DND-41 (cell line): ENCODE measurements at regions not wholly inside any gene's neighbourhood (a gene's known extent, or its start where the extent isn't known, plus 50 kb on each side); places are given as distances from the start of the nearest gene placed in this dataset.

Experiments used
- ATAC-seq: fragments of 200-7000 bp; cut with Tn5 transposase; 3 replicates; pipeline ENCODE4 v1.9.1; 2021; ENCODE audit warnings: low read depth; ENCODE audit not compliant: insufficient read depth
- DNase-seq: peaks from one replicate; pipeline ENCODE4 v3.0.0-alpha.2; 2020
- H2AFZ ChIP-seq: 2 replicates; pipeline ENCODE4 v1.6.0; 2012; ENCODE audit warnings: low read depth, low read length
- H3K27ac ChIP-seq: 2 replicates; pipeline ENCODE4 v1.5.1; 2012; ENCODE audit warnings: low read length, inconsistent platforms
- H3K27me3 ChIP-seq: fragments of 200-600 bp; sonication (generic); 2 replicates; pipeline ENCODE4 v1.6.0; 2012; ENCODE audit warnings: low read length, mild to moderate bottlenecking, inconsistent platforms; ENCODE audit not compliant: insufficient read depth, poor library complexity
- H3K36me3 ChIP-seq: 2 replicates; pipeline ENCODE4 v1.5.1; 2012; ENCODE audit warnings: low read length, inconsistent platforms; ENCODE audit not compliant: insufficient read depth
- H3K4me1 ChIP-seq: 2 replicates; pipeline ENCODE4 v1.5.1; 2012; ENCODE audit warnings: mild to moderate bottlenecking, low read length; ENCODE audit not compliant: insufficient read depth
- H3K4me2 ChIP-seq: 2 replicates; pipeline ENCODE4 v1.6.0; 2012; ENCODE audit warnings: mild to moderate bottlenecking, moderate library complexity, low read length, inconsistent platforms; ENCODE audit not compliant: insufficient read depth
- H3K4me3 ChIP-seq, 2 experiments: fragments of 200-600 bp in 1 of 2; shearing (Covaris generic) in 1 of 2; 2 replicates each; pipeline ENCODE4 v1.5.1; 2012 to 2016; ENCODE audit warnings: inconsistent platforms in 2 of 2, low read length in 2 of 2, mild to moderate bottlenecking in 2 of 2, low read depth in 1 of 2, moderate library complexity in 1 of 2
- H3K79me2 ChIP-seq: 2 replicates; pipeline ENCODE4 v1.6.0; 2012; ENCODE audit warnings: low read length, inconsistent platforms; ENCODE audit not compliant: insufficient read depth
- H3K9ac ChIP-seq: 2 replicates; pipeline ENCODE4 v1.6.0; 2012; ENCODE audit warnings: low read depth, mild to moderate bottlenecking, inconsistent platforms, low read length, moderate library complexity
- H3K9me3 ChIP-seq: 2 replicates; pipeline ENCODE4 v1.5.1; 2012; ENCODE audit warnings: low read length, moderate library complexity, mild to moderate bottlenecking, inconsistent platforms; ENCODE audit not compliant: insufficient read depth, severe bottlenecking
- H4K20me1 ChIP-seq: 2 replicates; pipeline ENCODE4 v1.6.0; 2012; ENCODE audit warnings: low read length; ENCODE audit not compliant: insufficient read depth
- CTCF ChIP-seq: IDR thresholded peaks from 2 replicates; pipeline ENCODE4 v1.5.1; 2012; ENCODE audit warnings: borderline replicate concordance, low read length, moderate library complexity, mild to moderate bottlenecking; ENCODE audit not compliant: poor library complexity, severe bottlenecking; ENCODE audit errors: extremely low read depth
- EZH2 ChIP-seq: IDR thresholded peaks from 3 replicates; pipeline ENCODE4 v1.6.1; 2012; ENCODE audit warnings: borderline replicate concordance, low read depth, mild to moderate bottlenecking, moderate library complexity, low read length, inconsistent platforms; ENCODE audit not compliant: severe bottlenecking

GRCh38 chr2:150963336-150963735 is 298.3 kb downstream of the RBM43 start:
- no peak overlapping the region for H3K4me2 ChIP-seq
- no peaks in the 10 kb centered on the region for H3K36me3 ChIP-seq
- no peaks in the 10 kb centered on the region for H4K20me1 ChIP-seq
- H2AFZ ChIP-seq, result no peak overlapping the region
- DNase-seq (no peak), ATAC-seq (no peak)
- TF ChIP-seq EZH2, result no peak
- no peak overlapping the region for H3K4me3 ChIP-seq
- H3K27me3 ChIP-seq, result no peaks in the 10 kb centered on the region
- H3K9ac ChIP-seq, result no peak overlapping the region
- no peak overlapping the region for H3K27ac ChIP-seq
- H3K79me2 ChIP-seq, result no peaks in the 10 kb centered on the region
- H3K4me1 ChIP-seq, result no peaks in the 10 kb centered on the region
- H3K9me3 ChIP-seq, result no peaks in the 10 kb centered on the region

DNA sequence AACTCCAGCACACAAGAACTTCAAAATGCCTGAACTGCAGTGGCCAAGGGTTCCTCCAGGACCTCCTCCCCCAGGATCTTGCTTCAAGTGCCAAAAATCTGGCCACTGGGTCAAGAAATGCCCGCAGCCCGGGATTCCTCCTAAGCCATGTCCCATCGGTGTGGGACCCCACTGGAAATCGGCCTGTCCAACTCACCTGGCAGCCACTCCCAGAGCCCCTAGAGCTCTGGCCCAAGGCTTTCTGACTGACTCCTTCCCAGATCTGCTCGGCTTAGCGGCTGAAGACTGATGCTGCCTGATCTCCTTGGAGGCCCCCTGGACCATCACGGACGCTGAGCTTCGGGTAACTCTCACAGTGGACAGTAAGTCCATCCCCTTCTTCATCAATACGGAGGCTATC is 306.4 kb downstream of the RBM43 start:
- no peaks in the 10 kb centered on the region for H3K36me3 ChIP-seq
- no peak for ATAC-seq
- H3K9ac ChIP-seq, result no peak overlapping the region
- DNase-seq, result no peak
- no peak overlapping the region for H3K4me3 ChIP-seq
- H3K79me2 ChIP-seq, result no peaks in the 10 kb centered on the region
- TF ChIP-seq EZH2 (no peak), CTCF (no peak)
- no peaks in the 10 kb centered on the region for H3K27me3 ChIP-seq
- no peak overlapping the region for H2AFZ ChIP-seq
- H3K9me3 ChIP-seq, result no peaks in the 10 kb centered on the region
- no peaks in the 10 kb centered on the region for H3K4me1 ChIP-seq
- no peaks in the 10 kb centered on the region for H4K20me1 ChIP-seq
- no peak overlapping the region for H3K4me2 ChIP-seq
- H3K27ac ChIP-seq, result no peak overlapping the region

- peaks cover 2% of the 10 kb centered on the region for H3K9me3 ChIP-seq
- no peaks in the 10 kb centered on the region for H3K27me3 ChIP-seq
- TF ChIP-seq CTCF, result no peak
- no peak for TF ChIP-seq EZH2
- DNase-seq (no peak), ATAC-seq (no peak)
- H3K4me3 ChIP-seq, result no peak overlapping the region
- no peak overlapping the region for H3K4me2 ChIP-seq
- no peak overlapping the region for H3K27ac ChIP-seq
- no peaks in the 10 kb centered on the region for H3K36me3 ChIP-seq
- no peaks in the 10 kb centered on the region for H3K79me2 ChIP-seq
- H4K20me1 ChIP-seq, result no peaks in the 10 kb centered on the region
- no peak overlapping the region for H2AFZ ChIP-seq
- H3K9ac ChIP-seq, result no peak overlapping the region
- no peaks in the 10 kb centered on the region for H3K4me1 ChIP-seq
Measured at GRCh38 chr2:150946831-150947230, 314.8 kb downstream of the RBM43 start.

- H4K20me1 ChIP-seq, result no peaks in the 10 kb centered on the region
- H3K4me3 ChIP-seq, result no peak overlapping the region
- H3K9ac ChIP-seq, result no peak overlapping the region
- H3K9me3 ChIP-seq, result no peaks in the 10 kb centered on the region
- H3K27ac ChIP-seq, result no peak overlapping the region
- no peaks in the 10 kb centered on the region for H3K36me3 ChIP-seq
- H3K79me2 ChIP-seq, result no peaks in the 10 kb centered on the region
- H2AFZ ChIP-seq, result no peak overlapping the region
- H3K27me3 ChIP-seq, result no peaks in the 10 kb centered on the region
- no peaks in the 10 kb centered on the region for H3K4me1 ChIP-seq
- DNase-seq (no peak), ATAC-seq (no peak)
- TF ChIP-seq CTCF (no peak), EZH2 (no peak)
- no peak overlapping the region for H3K4me2 ChIP-seq
Measured at GRCh38 chr2:150944315-150944714, 317.3 kb downstream of the RBM43 start.
